Muscle layer of colon (tissue), 2 donors: ENCODE measurements at regions not wholly inside any gene's neighbourhood (a gene's known extent, or its start where the extent isn't known, plus 50 kb on each side); places are given as distances from the start of the nearest gene placed in this dataset.

Source experiments
- H3K27ac ChIP-seq: one replicate; pipeline ENCODE4 v1.7.0; 2013; ENCODE audit warnings: low read depth, mild to moderate bottlenecking, low read length, moderate library complexity
- H3K27me3 ChIP-seq, 2 donors: one replicate each; pipeline ENCODE4 v1.7.0; 2013; ENCODE audit warnings: low read length in 2 of 2, mild to moderate bottlenecking in 2 of 2; ENCODE audit not compliant: insufficient read depth in 2 of 2, control insufficient read depth in 1 of 2
- H3K36me3 ChIP-seq: one replicate; pipeline ENCODE4 v1.7.0; 2013; ENCODE audit warnings: mild to moderate bottlenecking, low read length; ENCODE audit not compliant: insufficient read depth
- H3K4me1 ChIP-seq: one replicate; pipeline ENCODE4 v1.7.0; 2013; ENCODE audit warnings: mild to moderate bottlenecking, low read length; ENCODE audit not compliant: insufficient read depth
- H3K4me3 ChIP-seq, 2 donors: one replicate each; pipeline ENCODE4 v1.7.0; 2013; ENCODE audit warnings: low read length in 2 of 2, low read depth in 1 of 2, mild to moderate bottlenecking in 1 of 2, moderate library complexity in 1 of 2
- H3K9ac ChIP-seq: one replicate; pipeline ENCODE4 v1.7.0; 2013; ENCODE audit warnings: low read length
- H3K9me3 ChIP-seq: one replicate; pipeline ENCODE4 v1.7.0; 2013; ENCODE audit warnings: mild to moderate bottlenecking, low read length
- donor health status: abdominal sarcoma.
- donor health status: Adenocarcinoma of cecum.

DNA sequence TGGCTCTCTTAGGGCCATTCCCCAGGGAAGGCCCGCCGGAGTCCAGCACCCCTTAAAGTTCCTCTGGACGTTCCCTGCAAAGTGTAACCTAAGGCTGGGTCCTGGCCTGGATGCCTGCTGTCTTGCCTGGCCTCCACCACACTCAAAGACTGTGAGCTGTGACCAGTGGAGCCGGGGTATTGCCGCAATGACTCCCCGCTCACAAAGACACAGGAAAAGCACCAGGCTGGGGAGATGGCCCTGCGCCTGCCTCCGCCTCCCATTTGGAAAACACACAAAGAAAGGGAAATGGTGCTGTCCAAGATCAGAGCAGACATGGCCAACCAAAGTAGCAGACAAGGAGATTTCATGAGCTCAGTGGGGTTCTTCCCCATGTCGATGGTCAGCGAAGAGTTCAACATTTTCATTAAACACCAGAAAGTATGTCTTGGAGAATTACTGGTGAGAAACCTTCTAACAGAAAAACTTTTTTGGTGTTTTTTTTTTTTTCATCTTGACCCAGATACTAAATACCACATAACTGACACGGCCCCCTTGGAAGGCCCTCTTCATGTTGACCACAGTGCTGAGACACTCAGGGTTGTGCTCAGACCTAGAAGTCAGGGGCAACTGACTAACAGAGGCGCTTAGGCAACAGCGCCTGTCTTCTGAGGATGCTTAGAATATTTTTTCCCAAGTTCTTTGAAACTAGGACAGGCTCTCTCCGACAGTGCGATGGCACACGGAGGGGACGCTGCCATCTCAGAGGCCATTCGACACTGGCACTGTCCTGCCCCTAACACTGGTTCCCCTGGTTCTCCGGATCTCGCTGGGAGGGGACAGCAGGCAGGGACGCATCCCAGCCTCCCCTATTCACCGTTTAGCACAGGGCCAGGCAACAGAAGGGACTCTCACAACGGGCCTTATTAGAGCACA is 226.4 kb upstream of the ID2 start:
- H3K27me3 ChIP-seq, result no peaks in the 10 kb centered on the region
- no peaks in the 10 kb centered on the region for H3K9me3 ChIP-seq
- no peaks in the 10 kb centered on the region for H3K4me1 ChIP-seq
- no peak overlapping the region for H3K4me3 ChIP-seq
- H3K9ac ChIP-seq, result no peak overlapping the region
- H3K36me3 ChIP-seq, result no peaks in the 10 kb centered on the region
- no peak overlapping the region for H3K27ac ChIP-seq

DNA sequence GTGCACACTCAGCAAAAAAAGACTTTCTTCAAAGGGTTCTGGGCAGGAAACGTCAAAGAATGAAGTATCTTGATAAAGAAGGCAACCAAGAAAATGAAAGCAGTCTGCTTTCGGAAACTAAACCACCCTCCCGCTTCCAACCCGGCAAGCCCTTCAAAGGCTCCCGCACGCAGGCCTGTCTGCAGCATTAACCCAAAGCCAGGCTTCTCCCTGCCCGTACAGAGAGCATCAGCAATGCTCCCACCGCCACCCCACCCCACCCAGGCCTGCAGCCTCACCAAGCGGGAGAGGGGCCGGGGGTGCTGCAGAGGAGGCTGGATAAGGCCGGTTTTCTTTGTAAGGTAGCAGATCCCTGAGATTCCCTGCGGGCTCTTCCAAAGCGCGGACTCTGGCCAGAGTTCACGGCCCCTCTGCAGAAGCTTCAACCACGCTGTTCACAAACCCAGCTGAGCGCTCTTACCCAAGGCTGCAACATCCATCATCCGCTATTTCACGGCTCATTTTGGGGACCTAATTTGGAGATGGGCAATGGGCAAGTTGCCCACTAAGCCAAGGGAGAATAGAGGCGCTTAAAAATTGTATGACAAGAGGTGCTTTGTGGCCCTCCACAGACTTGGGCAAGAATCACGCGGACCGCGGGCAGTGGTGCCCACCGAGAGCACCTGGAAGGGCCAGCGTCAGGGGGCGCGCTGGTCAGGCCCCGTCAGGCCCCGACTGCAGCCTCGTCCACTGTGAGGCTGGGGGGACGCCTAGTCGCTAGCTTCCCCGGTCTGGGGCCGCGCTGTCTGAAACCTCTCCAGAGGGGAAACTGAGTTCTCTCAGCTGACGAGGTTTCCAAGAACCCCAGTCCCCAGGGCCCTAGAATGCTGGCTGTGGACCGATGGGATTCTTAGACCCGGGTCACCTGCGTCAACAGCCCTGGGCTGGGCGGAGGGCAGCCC is 225.4 kb upstream of the ID2 start:
- Histone ChIP-seq H3K9me3 (no peaks in the 10 kb centered on the region), H3K27ac (no peak overlapping the region), H3K4me3 (no peak overlapping the region), H3K27me3 (no peaks in the 10 kb centered on the region), H3K9ac (no peak overlapping the region), H3K36me3 (no peaks in the 10 kb centered on the region), H3K4me1 (no peaks in the 10 kb centered on the region)

DNA sequence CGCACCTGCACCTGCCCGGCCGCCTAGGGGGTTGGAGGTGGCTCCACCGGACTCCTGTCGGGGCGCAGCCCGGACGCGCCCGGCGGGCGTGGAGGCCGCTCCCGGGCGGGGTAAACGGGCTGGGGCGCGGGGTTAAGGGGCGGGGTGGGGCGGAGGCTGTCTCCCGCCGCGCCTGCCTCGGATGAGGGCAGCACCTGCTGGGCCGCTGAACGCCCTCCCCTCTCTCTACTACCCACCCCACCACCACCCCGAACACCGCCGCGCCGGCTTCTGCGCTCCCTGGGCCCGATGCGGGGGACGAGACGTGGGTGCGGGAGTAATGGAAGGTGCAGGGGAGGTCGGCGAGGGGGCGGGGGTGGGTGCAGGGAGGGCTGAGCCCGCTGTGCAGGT is 224.8 kb upstream of the ID2 start:
- Histone ChIP-seq H3K36me3 (no peaks in the 10 kb centered on the region), H3K4me3 (no peak overlapping the region), H3K27ac (no peak overlapping the region), H3K9me3 (no peaks in the 10 kb centered on the region), H3K27me3 (no peaks in the 10 kb centered on the region), H3K4me1 (no peaks in the 10 kb centered on the region), H3K9ac (no peak overlapping the region)

DNA sequence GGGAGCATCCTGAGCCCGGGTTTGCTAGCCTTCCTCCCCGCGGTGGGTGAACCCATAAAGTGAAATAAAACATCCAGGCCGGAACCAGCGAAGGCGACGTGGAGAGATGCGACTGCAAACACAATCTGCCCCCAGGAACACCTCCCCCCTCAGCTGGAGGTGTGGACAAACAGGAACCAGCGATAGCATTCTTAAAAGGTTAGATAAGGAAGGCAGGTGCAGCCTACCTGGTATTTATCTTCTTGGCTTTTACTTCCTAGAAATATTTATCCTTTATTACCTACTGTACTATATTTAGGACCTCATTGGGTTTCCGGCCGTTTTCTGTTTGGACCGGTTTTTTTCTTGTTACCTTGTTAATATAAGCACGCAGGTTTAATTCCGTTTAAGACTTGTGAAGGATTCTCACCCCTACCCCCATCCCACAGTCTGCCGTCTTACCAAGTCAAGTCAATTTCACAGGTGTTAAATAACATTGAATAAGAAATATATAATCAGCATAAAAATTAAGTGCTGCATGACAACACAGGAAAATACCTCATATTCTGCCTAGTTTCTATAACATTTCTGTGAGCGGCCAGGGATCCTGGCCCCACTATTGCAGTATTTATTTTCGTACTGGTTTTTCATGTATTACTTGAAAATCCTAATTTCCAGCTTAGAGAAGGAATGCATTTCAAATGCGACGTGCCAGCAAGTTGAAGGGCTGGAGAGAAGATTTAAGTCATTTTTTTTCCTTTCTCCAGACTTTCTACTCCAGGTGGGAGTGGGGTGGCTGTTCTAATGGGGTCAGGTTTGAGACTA is 224.0 kb upstream of the ID2 start:
- no peaks in the 10 kb centered on the region for H3K4me1 ChIP-seq
- no peaks in the 10 kb centered on the region for H3K36me3 ChIP-seq
- no peak overlapping the region for H3K27ac ChIP-seq
- no peak overlapping the region for H3K4me3 ChIP-seq
- no peaks in the 10 kb centered on the region for H3K27me3 ChIP-seq
- no peaks in the 10 kb centered on the region for H3K9me3 ChIP-seq
- H3K9ac ChIP-seq, result no peak overlapping the region

DNA sequence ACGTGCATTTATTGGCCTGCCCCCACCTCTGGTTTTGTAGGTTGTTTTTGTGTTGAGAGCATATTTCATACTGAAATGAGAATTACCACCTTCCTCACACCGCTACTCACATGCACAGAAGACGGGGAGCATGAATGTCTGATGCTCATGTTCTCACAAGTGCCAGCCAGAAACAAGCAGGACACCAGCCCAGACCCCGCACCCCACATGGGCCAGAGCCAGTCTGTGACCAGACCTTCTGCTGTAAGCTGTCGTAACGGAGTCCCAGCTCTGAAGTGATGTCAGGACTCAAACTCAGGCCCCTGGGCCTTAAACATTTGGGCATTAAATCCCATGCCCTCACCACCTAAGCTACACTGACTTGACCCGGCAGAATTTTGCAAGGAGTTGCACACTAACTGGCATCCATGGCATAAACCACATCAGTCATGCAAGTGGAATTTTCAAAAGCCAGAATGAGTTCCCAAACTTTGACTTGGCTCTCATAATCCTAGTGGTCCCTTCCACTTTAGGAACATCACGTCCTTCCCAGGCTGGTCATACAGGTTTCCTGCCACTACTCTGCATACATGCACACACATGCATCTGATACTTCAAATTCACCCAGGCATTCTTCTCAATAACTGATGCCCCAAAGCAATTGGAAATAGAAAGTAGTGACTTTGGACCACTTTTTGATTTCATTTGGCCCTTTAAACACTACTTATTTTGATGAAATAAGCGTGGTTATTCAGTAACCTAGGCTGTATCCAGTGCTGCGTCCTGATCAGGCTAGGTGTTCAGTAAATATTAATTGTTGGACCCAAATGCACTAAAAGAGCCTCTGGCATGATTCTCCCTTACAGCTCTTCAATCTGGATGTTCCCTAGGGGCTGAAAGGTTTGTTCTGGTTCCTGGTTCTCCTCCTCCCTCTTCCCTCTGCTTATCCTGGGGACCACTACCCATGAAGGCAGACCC is 223.1 kb upstream of the ID2 start:
- Histone ChIP-seq H3K9ac (no peak overlapping the region), H3K27ac (no peak overlapping the region), H3K9me3 (no peaks in the 10 kb centered on the region), H3K4me3 (no peak overlapping the region), H3K27me3 (no peaks in the 10 kb centered on the region), H3K36me3 (no peaks in the 10 kb centered on the region), H3K4me1 (no peaks in the 10 kb centered on the region)

DNA sequence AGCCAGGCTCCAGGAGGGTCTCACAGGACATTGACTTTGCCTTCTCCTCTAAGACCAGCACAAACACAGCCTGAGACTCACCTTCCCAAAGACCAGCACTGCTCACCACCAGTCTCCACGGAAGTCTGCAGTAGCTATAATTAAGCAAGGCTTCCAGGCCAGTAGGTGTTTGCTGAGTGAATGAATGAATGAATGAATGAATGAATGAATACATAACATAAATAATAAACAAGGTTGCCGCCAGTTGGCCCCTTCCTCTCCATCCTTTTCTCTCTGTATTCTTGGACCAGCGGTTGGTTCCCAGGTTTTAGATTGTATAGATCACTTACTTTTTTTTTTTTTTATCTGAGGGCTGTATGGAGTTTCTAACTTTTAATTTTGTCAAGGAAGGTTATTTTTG is 222.4 kb upstream of the ID2 start:
- H3K9ac ChIP-seq, result no peak overlapping the region
- no peak overlapping the region for H3K4me3 ChIP-seq
- H3K36me3 ChIP-seq, result no peaks in the 10 kb centered on the region
- H3K27ac ChIP-seq, result no peak overlapping the region
- no peaks in the 10 kb centered on the region for H3K4me1 ChIP-seq
- no peaks in the 10 kb centered on the region for H3K9me3 ChIP-seq
- H3K27me3 ChIP-seq, result no peaks in the 10 kb centered on the region

DNA sequence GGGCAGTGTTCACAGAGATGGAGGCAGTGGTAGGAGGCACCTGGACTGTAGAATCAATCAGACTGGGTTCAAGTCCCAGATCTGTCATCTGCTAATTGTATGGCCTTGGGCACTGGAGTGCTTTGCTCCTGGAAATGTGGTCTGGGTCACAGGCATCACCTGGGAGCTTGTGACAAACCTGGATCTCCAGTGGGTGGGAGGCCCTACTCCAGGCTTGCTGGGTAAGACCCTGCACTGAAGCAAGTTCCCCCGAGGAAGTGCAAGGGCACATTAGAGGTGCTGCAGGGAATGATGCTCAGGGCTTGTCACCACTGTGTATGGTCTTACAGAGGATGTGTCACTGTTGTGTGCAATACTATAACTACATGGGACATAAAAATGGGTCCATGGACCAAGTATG is 220.5 kb upstream of the ID2 start:
- Histone ChIP-seq H3K27ac (no peak overlapping the region), H3K9ac (no peak overlapping the region), H3K4me1 (no peaks in the 10 kb centered on the region), H3K9me3 (no peaks in the 10 kb centered on the region), H3K27me3 (no peaks in the 10 kb centered on the region), H3K4me3 (no peak overlapping the region), H3K36me3 (no peaks in the 10 kb centered on the region)

DNA sequence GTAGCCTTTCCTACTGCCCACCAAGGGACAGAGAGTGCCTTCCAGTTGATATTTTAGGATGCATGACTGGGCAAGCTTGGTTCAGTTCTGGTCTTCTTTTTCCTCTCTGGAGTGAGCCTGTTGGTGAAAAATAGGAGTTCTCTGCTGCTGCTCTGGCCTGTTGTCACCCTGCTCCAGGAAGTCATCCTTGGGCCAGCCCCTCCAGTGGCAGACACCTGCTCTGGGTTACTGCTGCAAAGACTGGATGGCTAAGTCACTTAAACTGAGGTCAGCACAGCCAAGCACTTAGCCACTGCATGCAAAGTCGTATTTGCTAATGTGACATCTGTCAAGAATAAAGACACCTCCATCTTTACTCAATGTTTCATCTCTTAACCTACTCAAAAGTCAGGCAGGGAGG is 219.6 kb upstream of the ID2 start:
- no peak overlapping the region for H3K4me3 ChIP-seq
- H3K4me1 ChIP-seq, result no peaks in the 10 kb centered on the region
- H3K36me3 ChIP-seq, result no peaks in the 10 kb centered on the region
- H3K9ac ChIP-seq, result no peak overlapping the region
- H3K27me3 ChIP-seq, result no peaks in the 10 kb centered on the region
- no peak overlapping the region for H3K27ac ChIP-seq
- H3K9me3 ChIP-seq, result no peaks in the 10 kb centered on the region

DNA sequence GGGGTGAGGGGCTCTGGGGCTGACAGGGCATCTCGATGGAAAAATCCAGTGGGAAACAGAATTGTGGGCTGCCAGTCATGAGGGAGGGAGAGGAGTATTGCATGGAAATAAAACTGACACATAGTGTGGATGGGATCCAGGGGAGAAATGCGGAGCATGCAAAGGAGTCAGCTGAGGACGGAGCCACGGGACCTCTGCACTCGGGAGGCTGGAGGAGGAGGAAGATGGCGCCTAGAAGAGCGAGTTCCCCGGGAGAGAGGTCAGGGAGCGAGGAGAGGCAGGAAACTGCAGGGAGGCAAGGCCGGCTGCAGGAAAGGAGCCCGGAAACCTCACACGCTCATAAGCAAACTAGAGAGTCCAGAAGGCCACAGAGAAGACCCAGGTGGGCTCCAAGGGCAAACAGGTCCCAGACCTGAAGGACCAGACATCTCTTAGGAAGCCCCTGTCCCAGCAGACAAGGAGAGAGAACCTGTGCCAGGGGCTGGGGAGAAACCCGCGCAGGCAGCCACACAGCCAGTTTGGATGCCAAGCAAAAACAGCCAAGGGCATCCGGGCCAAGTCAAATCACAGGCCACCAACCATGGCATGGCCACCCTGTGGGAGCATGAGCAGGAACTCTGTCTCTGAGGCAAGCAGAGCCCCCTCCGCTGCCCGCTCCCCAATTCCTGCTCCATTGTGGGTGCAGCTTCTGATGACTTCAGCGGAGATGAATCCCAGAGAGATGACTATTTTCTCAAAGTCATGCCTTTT is 218.8 kb upstream of the ID2 start:
- Histone ChIP-seq H3K36me3 (no peaks in the 10 kb centered on the region), H3K27ac (no peak overlapping the region), H3K4me1 (no peaks in the 10 kb centered on the region), H3K9ac (no peak overlapping the region), H3K27me3 (no peaks in the 10 kb centered on the region), H3K4me3 (no peak overlapping the region), H3K9me3 (no peaks in the 10 kb centered on the region)

DNA sequence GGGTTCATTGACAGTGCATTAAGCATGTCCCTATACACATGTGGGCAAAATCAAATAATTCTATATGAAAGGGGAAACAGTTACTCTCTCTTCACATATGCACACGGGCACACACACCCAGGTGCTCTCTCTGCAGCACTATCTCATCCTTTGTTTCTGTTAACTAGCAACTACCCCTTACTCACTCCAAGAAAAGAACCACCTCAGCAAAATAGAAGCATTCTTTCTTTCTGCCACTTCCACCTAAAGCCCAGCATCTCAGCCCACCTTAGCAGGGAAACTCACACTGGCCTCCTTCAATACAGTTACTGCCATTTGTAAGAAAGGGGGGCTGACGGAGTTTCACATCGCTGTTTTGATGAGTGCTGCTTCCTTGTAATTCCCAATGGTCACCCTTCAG is 216.3 kb upstream of the ID2 start:
- H3K4me1 ChIP-seq, result no peaks in the 10 kb centered on the region
- no peaks in the 10 kb centered on the region for H3K9me3 ChIP-seq
- no peaks in the 10 kb centered on the region for H3K27me3 ChIP-seq
- no peaks in the 10 kb centered on the region for H3K36me3 ChIP-seq
- no peak overlapping the region for H3K9ac ChIP-seq
- H3K27ac ChIP-seq, result no peak overlapping the region
- no peak overlapping the region for H3K4me3 ChIP-seq
